Astrocyte (in vitro differentiated cells and primary cell): ENCODE measurements at regions not wholly inside any gene's neighbourhood (a gene's known extent, or its start where the extent isn't known, plus 50 kb on each side); places are given as distances from the start of the nearest gene placed in this dataset.

ENCODE experiments used
- DNase-seq: peaks from one replicate; pipeline ENCODE4 v3.0.0-alpha.2; 2010; ENCODE audit warnings: low read depth
- FAIRE-seq: peaks from 2 replicates; lab custom pipeline; 2011; peaks lifted over from hg19 to GRCh38; lab: Jason Lieb, UNC
- H2AFZ ChIP-seq: 2 replicates; pipeline ENCODE4 v1.6.0; 2012; ENCODE audit warnings: low read depth, low read length, inconsistent platforms
- H3K27ac ChIP-seq: 2 replicates; pipeline ENCODE4 v1.5.1; 2011; ENCODE audit warnings: low read depth, low read length, inconsistent platforms
- H3K27me3 ChIP-seq: 2 replicates; pipeline ENCODE4 v1.6.0; 2011; ENCODE audit warnings: low read length, inconsistent platforms; ENCODE audit not compliant: insufficient read depth
- H3K36me3 ChIP-seq: 2 replicates; pipeline ENCODE4 v1.5.1; 2011; ENCODE audit warnings: low read length, inconsistent platforms; ENCODE audit not compliant: insufficient read depth
- H3K4me1 ChIP-seq: 2 replicates; pipeline ENCODE4 v1.5.1; 2011; ENCODE audit warnings: low read length, inconsistent platforms; ENCODE audit not compliant: insufficient read depth
- H3K4me2 ChIP-seq: 2 replicates; pipeline ENCODE4 v1.6.0; 2012; ENCODE audit warnings: low read length, inconsistent platforms
- H3K4me3 ChIP-seq: 2 replicates; pipeline ENCODE4 v1.5.1; 2011; ENCODE audit warnings: low read depth, mild to moderate bottlenecking, low read length, inconsistent platforms; ENCODE audit not compliant: insufficient read depth
- H3K79me2 ChIP-seq: 2 replicates; pipeline ENCODE4 v1.6.0; 2012; ENCODE audit warnings: mild to moderate bottlenecking, low read length, inconsistent platforms; ENCODE audit not compliant: insufficient read depth
- H3K9ac ChIP-seq: 2 replicates; pipeline ENCODE4 v1.6.0; 2012; ENCODE audit warnings: mild to moderate bottlenecking, low read length, inconsistent platforms
- H3K9me3 ChIP-seq: 2 replicates; pipeline ENCODE4 v1.5.1; 2012; ENCODE audit warnings: low read depth, mild to moderate bottlenecking, low read length, inconsistent platforms; ENCODE audit not compliant: insufficient read depth
- H4K20me1 ChIP-seq: 2 replicates; pipeline ENCODE4 v1.6.0; 2012; ENCODE audit warnings: low read length, inconsistent platforms; ENCODE audit not compliant: insufficient read depth
- H3K27ac Mint-ChIP-seq: one replicate; pipeline ENCODE4 v1.8.0; 2021; ENCODE audit warnings: mild to moderate bottlenecking, mixed read lengths; ENCODE audit not compliant: unreplicated experiment
- H3K27me3 Mint-ChIP-seq: one replicate; pipeline ENCODE4 v1.8.0; 2021; ENCODE audit warnings: low read depth, mixed read lengths; ENCODE audit not compliant: unreplicated experiment
- H3K36me3 Mint-ChIP-seq: one replicate; pipeline ENCODE4 v1.8.0; 2021; ENCODE audit warnings: low read depth, mixed read lengths; ENCODE audit not compliant: unreplicated experiment
- H3K4me1 Mint-ChIP-seq: one replicate; pipeline ENCODE4 v1.8.0; 2021; ENCODE audit warnings: low read depth, mixed read lengths; ENCODE audit not compliant: unreplicated experiment
- H3K4me3 Mint-ChIP-seq: one replicate; pipeline ENCODE4 v1.8.0; 2021; ENCODE audit warnings: mild to moderate bottlenecking, moderate library complexity, mixed read lengths; ENCODE audit not compliant: unreplicated experiment
- H3K9me3 Mint-ChIP-seq: one replicate; pipeline ENCODE4 v1.8.0; 2021; ENCODE audit warnings: mild to moderate bottlenecking, mixed read lengths; ENCODE audit not compliant: unreplicated experiment
- EZH2 ChIP-seq: IDR thresholded peaks from 2 replicates; pipeline ENCODE4 v1.6.1; 2012; ENCODE audit warnings: mild to moderate bottlenecking, low read length, inconsistent platforms; ENCODE audit not compliant: insufficient read depth
- TF ChIP-seq, protein P1 (sequence below): IDR thresholded peaks from 2 replicates; pipeline ENCODE4 v1.5.1; 2011; ENCODE audit warnings: low read depth, mild to moderate bottlenecking, inconsistent platforms, low read length, moderate library complexity; ENCODE audit not compliant: insufficient read depth

- Histone ChIP-seq H3K27me3 (no peaks in the 10 kb centered on the region), H3K4me3 (no peak overlapping the region), H3K27ac (no peak overlapping the region), H3K4me2 (no peak overlapping the region), H2AFZ (no peak overlapping the region), H3K9me3 (no peaks in the 10 kb centered on the region), H3K4me1 (no peaks in the 10 kb centered on the region), H4K20me1 (no peaks in the 10 kb centered on the region), H3K36me3 (no peaks in the 10 kb centered on the region), H3K9ac (no peak overlapping the region), H3K79me2 (no peaks in the 10 kb centered on the region)
- DNase-seq (no peak), FAIRE-seq (no peak)
- Mint-ChIP-seq H3K36me3 (no peaks in the 10 kb centered on the region), H3K4me3 (no peak overlapping the region), H3K27me3 (no peaks in the 10 kb centered on the region), H3K27ac (no peak overlapping the region), H3K4me1 (peaks cover 5% of the 10 kb centered on the region), H3K9me3 (no peaks in the 10 kb centered on the region)
- TF ChIP-seq, protein P1, sequence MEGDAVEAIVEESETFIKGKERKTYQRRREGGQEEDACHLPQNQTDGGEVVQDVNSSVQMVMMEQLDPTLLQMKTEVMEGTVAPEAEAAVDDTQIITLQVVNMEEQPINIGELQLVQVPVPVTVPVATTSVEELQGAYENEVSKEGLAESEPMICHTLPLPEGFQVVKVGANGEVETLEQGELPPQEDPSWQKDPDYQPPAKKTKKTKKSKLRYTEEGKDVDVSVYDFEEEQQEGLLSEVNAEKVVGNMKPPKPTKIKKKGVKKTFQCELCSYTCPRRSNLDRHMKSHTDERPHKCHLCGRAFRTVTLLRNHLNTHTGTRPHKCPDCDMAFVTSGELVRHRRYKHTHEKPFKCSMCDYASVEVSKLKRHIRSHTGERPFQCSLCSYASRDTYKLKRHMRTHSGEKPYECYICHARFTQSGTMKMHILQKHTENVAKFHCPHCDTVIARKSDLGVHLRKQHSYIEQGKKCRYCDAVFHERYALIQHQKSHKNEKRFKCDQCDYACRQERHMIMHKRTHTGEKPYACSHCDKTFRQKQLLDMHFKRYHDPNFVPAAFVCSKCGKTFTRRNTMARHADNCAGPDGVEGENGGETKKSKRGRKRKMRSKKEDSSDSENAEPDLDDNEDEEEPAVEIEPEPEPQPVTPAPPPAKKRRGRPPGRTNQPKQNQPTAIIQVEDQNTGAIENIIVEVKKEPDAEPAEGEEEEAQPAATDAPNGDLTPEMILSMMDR = no peak
- no peak for TF ChIP-seq EZH2
These were observed 763.4 kb downstream of the PCDH18 start for GRCh38 chr4:136768925-136769275.

DNA sequence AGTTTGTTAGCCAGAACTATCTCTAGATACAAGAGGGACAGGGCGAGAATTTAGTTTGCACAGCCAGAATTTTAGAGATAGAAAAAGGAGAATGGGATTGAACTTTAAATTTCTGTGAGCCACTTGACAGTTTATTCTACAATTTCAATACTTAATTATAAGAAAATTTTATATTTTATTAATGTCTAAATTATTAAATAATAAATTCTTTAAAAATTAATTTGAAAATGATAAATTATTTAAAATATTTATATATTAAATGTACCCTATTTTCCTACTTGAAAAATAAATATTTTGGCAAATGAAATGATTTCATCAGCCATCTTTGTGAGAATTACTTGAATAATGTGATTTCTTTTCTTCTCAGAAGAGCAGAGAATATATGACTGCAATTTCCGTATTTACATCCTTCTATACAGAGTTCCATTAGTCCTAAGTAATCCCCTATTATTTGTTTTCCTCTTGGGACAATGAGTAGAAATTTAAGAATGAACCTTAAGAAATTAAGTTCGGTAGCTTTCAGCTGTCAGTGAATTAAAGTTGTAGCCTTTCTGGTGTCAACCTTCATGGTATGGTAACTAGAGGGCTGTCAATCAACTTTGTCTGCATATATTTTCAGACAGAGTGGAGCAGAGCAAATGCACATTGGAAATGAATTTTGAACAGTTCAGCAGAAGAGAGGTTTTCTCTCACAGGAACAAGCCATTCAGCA lies 763.9 kb downstream of the PCDH18 start:
- Histone ChIP-seq H3K4me1 (no peaks in the 10 kb centered on the region), H3K79me2 (no peaks in the 10 kb centered on the region), H3K27me3 (no peaks in the 10 kb centered on the region), H3K9me3 (no peaks in the 10 kb centered on the region), H3K4me2 (no peak overlapping the region), H4K20me1 (no peaks in the 10 kb centered on the region), H3K27ac (no peak overlapping the region), H3K9ac (no peak overlapping the region), H2AFZ (no peak overlapping the region), H3K36me3 (no peaks in the 10 kb centered on the region), H3K4me3 (no peak overlapping the region)
- H3K27me3 Mint-ChIP-seq = no peaks in the 10 kb centered on the region
- no peak overlapping the region for H3K27ac Mint-ChIP-seq
- H3K4me3 Mint-ChIP-seq = no peak overlapping the region
- DNase-seq (no peak), FAIRE-seq (no peak)
- H3K9me3 Mint-ChIP-seq = no peaks in the 10 kb centered on the region
- H3K36me3 Mint-ChIP-seq = no peaks in the 10 kb centered on the region
- no peak for TF ChIP-seq EZH2
- TF ChIP-seq, protein P1 = no peak
- peaks cover 5% of the 10 kb centered on the region for H3K4me1 Mint-ChIP-seq

- Histone ChIP-seq H3K9ac (no peak overlapping the region), H3K4me3 (no peak overlapping the region), H3K9me3 (no peaks in the 10 kb centered on the region), H3K79me2 (no peaks in the 10 kb centered on the region), H3K4me1 (no peaks in the 10 kb centered on the region), H3K27me3 (no peaks in the 10 kb centered on the region), H3K36me3 (no peaks in the 10 kb centered on the region), H4K20me1 (no peaks in the 10 kb centered on the region), H3K27ac (no peak overlapping the region), H2AFZ (no peak overlapping the region), H3K4me2 (no peak overlapping the region)
- no peak for DNase-seq
- Mint-ChIP-seq H3K36me3 (no peaks in the 10 kb centered on the region), H3K27me3 (no peaks in the 10 kb centered on the region), H3K9me3 (no peaks in the 10 kb centered on the region), H3K4me1 (peaks cover 5% of the 10 kb centered on the region), H3K27ac (no peak overlapping the region), H3K4me3 (no peak overlapping the region)
- FAIRE-seq = no peak
- no peak for TF ChIP-seq EZH2
- TF ChIP-seq, protein P1 = no peak
These were observed 768.4 kb downstream of the PCDH18 start for GRCh38 chr4:136763919-136764318.
